ENCODE measurements at regions not wholly inside any gene's neighbourhood (a gene's known extent, or its start where the extent isn't known, plus 50 kb on each side); places are given as distances from the start of the nearest gene placed in this dataset.

DNA sequence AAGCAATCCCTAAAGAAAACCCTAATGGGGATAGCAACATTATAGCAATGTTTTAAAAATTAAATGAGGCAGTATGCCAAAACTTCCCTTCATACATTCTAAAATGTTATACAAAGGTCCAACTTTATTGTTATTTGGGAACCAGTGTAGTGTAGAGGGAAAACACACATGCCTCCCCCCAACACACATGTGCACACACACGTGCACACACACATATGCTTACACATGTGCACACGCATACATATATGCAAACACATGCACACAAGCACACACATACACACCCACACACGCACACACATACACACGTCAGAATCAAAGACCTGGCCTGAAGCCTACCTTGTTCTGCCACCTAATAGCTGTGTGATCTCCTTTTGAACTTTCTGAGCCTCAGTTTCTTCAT is 83.3 kb downstream of the SCN11A start:
- TF ChIP-seq RFX5 (IDR thresholded peaks at IDR 0.05; ENCODE audit: low read depth, low read length) (no peak), CEBPB (IDR thresholded peaks at IDR 0.05; ENCODE audit: low read depth, low read length) (no peak), MAFK (IDR thresholded peaks at IDR 0.05; ENCODE audit: low read depth, low read length) (no peak), FOS (IDR thresholded peaks at IDR 0.05; ENCODE audit: low read depth, low read length) (no peak), SMC3 (IDR thresholded peaks at IDR 0.05; ENCODE audit: low read depth, low read length) (no peak), BHLHE40 (IDR thresholded peaks at IDR 0.05; ENCODE audit: low read depth, low read length) (no peak), POLR2A (IDR thresholded peaks at IDR 0.05; ENCODE audit: low read depth, low read length) (no peak), RAD21 (IDR thresholded peaks at IDR 0.05; ENCODE audit: low read length) (no peak), MXI1 (IDR thresholded peaks at IDR 0.05; ENCODE audit: borderline replicate concordance, low read depth, low read length) (no peak), NFE2L2 (IDR thresholded peaks at IDR 0.05; ENCODE audit: low read depth, low read length) (no peak), CHD1 (IDR thresholded peaks at IDR 0.05; ENCODE audit: low read depth, low read length) (no peak), MAZ (IDR thresholded peaks at IDR 0.05; ENCODE audit: borderline replicate concordance, low read depth, low read length) (no peak), RCOR1 (IDR thresholded peaks at IDR 0.05; ENCODE audit: insufficient replicate concordance, low read length) (no peak)
- TF ChIP-seq, protein P1, sequence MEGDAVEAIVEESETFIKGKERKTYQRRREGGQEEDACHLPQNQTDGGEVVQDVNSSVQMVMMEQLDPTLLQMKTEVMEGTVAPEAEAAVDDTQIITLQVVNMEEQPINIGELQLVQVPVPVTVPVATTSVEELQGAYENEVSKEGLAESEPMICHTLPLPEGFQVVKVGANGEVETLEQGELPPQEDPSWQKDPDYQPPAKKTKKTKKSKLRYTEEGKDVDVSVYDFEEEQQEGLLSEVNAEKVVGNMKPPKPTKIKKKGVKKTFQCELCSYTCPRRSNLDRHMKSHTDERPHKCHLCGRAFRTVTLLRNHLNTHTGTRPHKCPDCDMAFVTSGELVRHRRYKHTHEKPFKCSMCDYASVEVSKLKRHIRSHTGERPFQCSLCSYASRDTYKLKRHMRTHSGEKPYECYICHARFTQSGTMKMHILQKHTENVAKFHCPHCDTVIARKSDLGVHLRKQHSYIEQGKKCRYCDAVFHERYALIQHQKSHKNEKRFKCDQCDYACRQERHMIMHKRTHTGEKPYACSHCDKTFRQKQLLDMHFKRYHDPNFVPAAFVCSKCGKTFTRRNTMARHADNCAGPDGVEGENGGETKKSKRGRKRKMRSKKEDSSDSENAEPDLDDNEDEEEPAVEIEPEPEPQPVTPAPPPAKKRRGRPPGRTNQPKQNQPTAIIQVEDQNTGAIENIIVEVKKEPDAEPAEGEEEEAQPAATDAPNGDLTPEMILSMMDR (conservative IDR thresholded peaks at IDR 0.05; ENCODE audit: low read depth, low read length): no peak
- TF ChIP-seq, protein P2, sequence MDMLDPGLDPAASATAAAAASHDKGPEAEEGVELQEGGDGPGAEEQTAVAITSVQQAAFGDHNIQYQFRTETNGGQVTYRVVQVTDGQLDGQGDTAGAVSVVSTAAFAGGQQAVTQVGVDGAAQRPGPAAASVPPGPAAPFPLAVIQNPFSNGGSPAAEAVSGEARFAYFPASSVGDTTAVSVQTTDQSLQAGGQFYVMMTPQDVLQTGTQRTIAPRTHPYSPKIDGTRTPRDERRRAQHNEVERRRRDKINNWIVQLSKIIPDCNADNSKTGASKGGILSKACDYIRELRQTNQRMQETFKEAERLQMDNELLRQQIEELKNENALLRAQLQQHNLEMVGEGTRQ (IDR thresholded peaks at IDR 0.05; ENCODE audit: low read depth, low read length): no peak
- TF ChIP-seq, protein P3, sequence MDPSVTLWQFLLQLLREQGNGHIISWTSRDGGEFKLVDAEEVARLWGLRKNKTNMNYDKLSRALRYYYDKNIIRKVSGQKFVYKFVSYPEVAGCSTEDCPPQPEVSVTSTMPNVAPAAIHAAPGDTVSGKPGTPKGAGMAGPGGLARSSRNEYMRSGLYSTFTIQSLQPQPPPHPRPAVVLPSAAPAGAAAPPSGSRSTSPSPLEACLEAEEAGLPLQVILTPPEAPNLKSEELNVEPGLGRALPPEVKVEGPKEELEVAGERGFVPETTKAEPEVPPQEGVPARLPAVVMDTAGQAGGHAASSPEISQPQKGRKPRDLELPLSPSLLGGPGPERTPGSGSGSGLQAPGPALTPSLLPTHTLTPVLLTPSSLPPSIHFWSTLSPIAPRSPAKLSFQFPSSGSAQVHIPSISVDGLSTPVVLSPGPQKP (IDR thresholded peaks at IDR 0.05; ENCODE audit: borderline replicate concordance, low read depth, low read length): no peak

More for the DNA sequence above, 83.3 kb downstream of the SCN11A start:
- dilution Hi-C loops (cut with HindIII; ENCODE audit: low sequenced_read_pairs, unreplicated experiment) (no loop called here), intact Hi-C loops (cut with micrococcal nuclease) (no loop called here), in situ Hi-C loops (cut with MboI; ENCODE audit: low sequenced_read_pairs) (no loop called here)
- Histone ChIP-seq H3K27ac (ENCODE audit: insufficient read depth, low read length) (no peak overlapping the region), H3K79me1 (ENCODE audit: low read depth in 1 of 2, low read length in 2 of 2) (no peaks in the 10 kb centered on the region), H3K14ac (replicated peaks; ENCODE audit: low read depth, low read length) (no peak overlapping the region), H2BK5ac (ENCODE audit: low read depth, low read length, poor library complexity, severe bottlenecking) (no peak overlapping the region), H3K9ac (ENCODE audit: low read depth, low read length) (no peak overlapping the region), H3K4me1 (ENCODE audit: control insufficient read depth, insufficient read depth, low read length) (peaks cover 5% of the 10 kb centered on the region), H3K56ac (ENCODE audit: extremely low read depth, insufficient read depth, low read length) (no peak overlapping the region), H4K8ac (ENCODE audit: low read depth in 2 of 2, low read length in 2 of 2) (no peak overlapping the region), H4K5ac (ENCODE audit: low read depth, low read length) (no peak overlapping the region), H4K91ac (ENCODE audit: insufficient read depth, low read depth, low read length) (no peak overlapping the region), H3K36me3 (ENCODE audit: control insufficient read depth, insufficient read depth, low read length) (no peaks in the 10 kb centered on the region), H3K18ac (ENCODE audit: low read depth, low read length) (no peak overlapping the region), H3K9me1 (ENCODE audit: insufficient read depth, low read length) (peaks cover 2% of the 10 kb centered on the region; the same call in 1 of the 2 replicates), H3K23ac (ENCODE audit: low read depth, low read length) (no peak overlapping the region), H3K4me2 (ENCODE audit: low read depth, low read length) (no peak overlapping the region), H2AK5ac (ENCODE audit: low read depth, low read length) (no peak overlapping the region), H3K27me3 (ENCODE audit: control insufficient read depth, insufficient read depth, low read length) (peaks cover 2% of the 10 kb centered on the region; the same call in 1 of the 2 replicates), H3K4me3 (ENCODE audit: insufficient read depth, low read depth, low read length) (no peak overlapping the region), H2AK9ac (replicated peaks; ENCODE audit: low read depth, low read length, poor library complexity) (no peak overlapping the region), H3K9me3 (ENCODE audit: control insufficient read depth, insufficient read depth, low read length) (no peaks in the 10 kb centered on the region), H2BK20ac (ENCODE audit: low read depth, low read length) (no peak overlapping the region), H4K20me1 (ENCODE audit: insufficient read depth, low read length) (no peaks in the 10 kb centered on the region), H3K4ac (ENCODE audit: low read depth, low read length) (no peak overlapping the region), H2BK120ac (ENCODE audit: low read depth, low read length) (no peak overlapping the region), H2BK15ac (ENCODE audit: low read depth, low read length) (no peak overlapping the region), H2AFZ (replicated peaks; ENCODE audit: low read length, poor library complexity) (no peak overlapping the region)
- no peak for DNase-seq
- POLR2A ChIA-PET (ENCODE audit: unreplicated experiment): no interaction called here
- no TSS peak for BruUV-seq (replicated peaks)
- no peak for ATAC-seq (ENCODE audit: low read depth)
- whole genome bisulfite sequencing, 2 experiments (ENCODE audit: extremely low coverage in 2 of 2, insufficient read length in 1 of 2): 46% methylated on average over 2 of the region's 4 CpGs; no CpG with 5 or more reads in 1 of the 2 experiments
- CTCF ChIA-PET: no interaction called here

All from IMR-90 (cell line).